G401.6 (cell line): ENCODE measurements at regions not wholly inside any gene's neighbourhood (a gene's known extent, or its start where the extent isn't known, plus 50 kb on each side); places are given as distances from the start of the nearest gene placed in this dataset.

Experiments used
- FAIRE-seq: peaks from 2 replicates; lab custom pipeline; 2012; peaks lifted over from hg19 to GRCh38; lab: Jason Lieb, UNC

GRCh38 chr3:117261983-117262421 is 552.4 kb downstream of the TUSC7 start:
- FAIRE-seq: no peak

- no peak for FAIRE-seq
Observed at GRCh38 chr3:117263270-117263669, 553.7 kb downstream of the TUSC7 start.

GRCh38 chr3:117263745-117264144 is 554.2 kb downstream of the TUSC7 start:
- FAIRE-seq: no peak

- FAIRE-seq: no peak
Observed at GRCh38 chr3:117264204-117264994, 554.8 kb downstream of the TUSC7 start.

GRCh38 chr3:117266806-117267205 is 557.2 kb downstream of the TUSC7 start:
- FAIRE-seq: no peak

GRCh38 chr3:117268318-117268717 is 558.7 kb downstream of the TUSC7 start:
- FAIRE-seq: no peak

GRCh38 chr3:117272274-117272673 is 562.7 kb downstream of the TUSC7 start:
- no peak for FAIRE-seq

- FAIRE-seq: no peak
Observed at GRCh38 chr3:117272876-117273523, 563.4 kb downstream of the TUSC7 start.

GRCh38 chr3:117277816-117278215 is 568.2 kb downstream of the TUSC7 start:
- no peak for FAIRE-seq

GRCh38 chr3:117278424-117279190 is 569.0 kb downstream of the TUSC7 start:
- FAIRE-seq: no peak

- FAIRE-seq: no peak
Observed at GRCh38 chr3:117281371-117281770, 571.8 kb downstream of the TUSC7 start.

GRCh38 chr3:117282566-117282965 is 573.0 kb downstream of the TUSC7 start:
- no peak for FAIRE-seq

- no peak for FAIRE-seq
Observed at GRCh38 chr3:117285737-117286136, 576.2 kb downstream of the TUSC7 start.

- FAIRE-seq: no peak
Observed at GRCh38 chr3:117286488-117286887, 576.9 kb downstream of the TUSC7 start.

- no peak for FAIRE-seq
Observed at GRCh38 chr3:117287602-117288001, 578.0 kb downstream of the TUSC7 start.

GRCh38 chr3:117291476-117291875 is 581.9 kb downstream of the TUSC7 start:
- no peak for FAIRE-seq

- FAIRE-seq: no peak
Observed at GRCh38 chr3:117297065-117297464, 587.5 kb downstream of the TUSC7 start.

GRCh38 chr3:117297541-117297940 is 588.0 kb downstream of the TUSC7 start:
- no peak for FAIRE-seq

GRCh38 chr3:117298273-117298672 is 588.7 kb downstream of the TUSC7 start:
- FAIRE-seq: no peak

- FAIRE-seq: no peak
Observed at GRCh38 chr3:117302428-117302827, 592.8 kb downstream of the TUSC7 start.

GRCh38 chr3:117303443-117303842 is 593.9 kb downstream of the TUSC7 start:
- no peak for FAIRE-seq

GRCh38 chr3:117304681-117305080 is 595.1 kb downstream of the TUSC7 start:
- no peak for FAIRE-seq

GRCh38 chr3:117305681-117306080 is 596.1 kb downstream of the TUSC7 start:
- FAIRE-seq: no peak
